Small intestine (tissue), 7 donors: ENCODE measurements at regions not wholly inside any gene's neighbourhood (a gene's known extent, or its start where the extent isn't known, plus 50 kb on each side); places are given as distances from the start of the nearest gene placed in this dataset.
A peak's percentile ranks its signal among the peaks of the same experiment; 100 is the strongest.

Experiments used
- DNase-seq, 2 donors: peaks; one replicate each; pipeline versions ENCODE4 v3.0.0 to v3.0.0-alpha.2; 2013
- FAIRE-seq: peaks from 2 replicates; lab custom pipeline; 2012; peaks lifted over from hg19 to GRCh38; lab: Jason Lieb, UNC
- H3K27ac ChIP-seq, 3 donors: one replicate each; pipeline ENCODE4 v1.5.1; 2013; ENCODE audit warnings: low read length in 2 of 3, mild to moderate bottlenecking in 2 of 3, control low read depth in 1 of 3, inconsistent platforms in 1 of 3, low read depth in 1 of 3, moderate library complexity in 1 of 3
- H3K27me3 ChIP-seq, 3 donors: one replicate each; pipeline ENCODE4 v1.6.1; 2013; ENCODE audit warnings: low read length in 3 of 3, inconsistent platforms in 1 of 3; ENCODE audit not compliant: control insufficient read depth in 3 of 3, insufficient read depth in 3 of 3
- H3K36me3 ChIP-seq, 3 donors: one replicate each; pipeline ENCODE4 v1.6.1; 2013; ENCODE audit warnings: low read length in 3 of 3, inconsistent platforms in 1 of 3, low read depth in 1 of 3, mild to moderate bottlenecking in 1 of 3, moderate library complexity in 1 of 3; ENCODE audit not compliant: control insufficient read depth in 3 of 3, insufficient read depth in 2 of 3
- H3K4me1 ChIP-seq, 3 donors: one replicate each; pipeline ENCODE4 v1.6.1; 2013; ENCODE audit warnings: low read length in 2 of 3, inconsistent platforms in 1 of 3, low read depth in 1 of 3, mild to moderate bottlenecking in 1 of 3, moderate library complexity in 1 of 3; ENCODE audit not compliant: control insufficient read depth in 3 of 3, insufficient read depth in 2 of 3
- H3K4me3 ChIP-seq, 3 donors: one replicate each; pipeline ENCODE4 v1.5.1; 2013; ENCODE audit warnings: low read length in 3 of 3, control low read depth in 1 of 3, inconsistent platforms in 1 of 3, low read depth in 1 of 3, mild to moderate bottlenecking in 1 of 3, moderate library complexity in 1 of 3
- H3K9me3 ChIP-seq, 2 donors: one replicate each; pipeline ENCODE4 v1.6.1; 2013; ENCODE audit warnings: low read depth in 1 of 2, low read length in 1 of 2; ENCODE audit not compliant: control insufficient read depth in 2 of 2, insufficient read depth in 1 of 2
- WGBS, 3 donors: extraction: QIAGEN DNeasy Blood & Tissue Kit; methylation state at CpG; one replicate each; pipeline ENCODE4 v1.1.7; 2013; 5-methylcytosine and 5-hydroxymethylcytosine counted together
- donor health status: healthy with polysubstance abuse.
- donor health status: control.
- donor health status: control.
- donor health status: Bipolar disorder and iron deficiency.
- donor health status: healthy.

- Histone ChIP-seq H3K4me1 (peaks cover 0 to 3% (median 0%) of the 10 kb centered on the region in 3 donors), H3K36me3 (no peaks in the 10 kb centered on the region), H3K4me3 (no peak overlapping the region), H3K27me3 (no peaks in the 10 kb centered on the region), H3K9me3 (no peaks in the 10 kb centered on the region), H3K27ac (no peak overlapping the region)
- DNase-seq (peak in 1 of 2 donors; percentile 14), FAIRE-seq (no peak)
- 75 to 84% (median 79%) methylated on average over 3 of the region's 3 CpGs for WGBS, 3 donors
These were observed 2109.8 kb upstream of the CELF4 start for GRCh38 chr18:39675368-39675767.

- Histone ChIP-seq H3K9me3 (no peaks in the 10 kb centered on the region), H3K27me3 (no peaks in the 10 kb centered on the region), H3K27ac (no peak overlapping the region), H3K36me3 (no peaks in the 10 kb centered on the region), H3K4me3 (no peak overlapping the region), H3K4me1 (peaks cover 0 to 3% (median 0%) of the 10 kb centered on the region in 3 donors)
- no peak for DNase-seq
- FAIRE-seq: no peak
- 85 to 89% (median 87%) methylated on average over 3 of the region's 3 CpGs for WGBS, 3 donors
These were observed 2106.6 kb upstream of the CELF4 start for GRCh38 chr18:39672171-39672570.

GRCh38 chr18:39667905-39668304 is 2102.3 kb upstream of the CELF4 start:
- Histone ChIP-seq H3K4me1 (no peaks in the 10 kb centered on the region), H3K36me3 (no peaks in the 10 kb centered on the region), H3K9me3 (no peaks in the 10 kb centered on the region), H3K27ac (no peak overlapping the region), H3K4me3 (no peak overlapping the region), H3K27me3 (no peaks in the 10 kb centered on the region)
- DNase-seq: no peak
- FAIRE-seq: no peak

GRCh38 chr18:39666541-39666940 is 2100.9 kb upstream of the CELF4 start:
- no peaks in the 10 kb centered on the region for H3K27me3 ChIP-seq
- no peak for FAIRE-seq
- no peak overlapping the region for H3K27ac ChIP-seq
- H3K4me3 ChIP-seq: no peak overlapping the region
- WGBS, 3 donors: 69 to 76% (median 70%) methylated on average over 2 of the region's 2 CpGs
- no peaks in the 10 kb centered on the region for H3K36me3 ChIP-seq
- DNase-seq: no peak
- H3K9me3 ChIP-seq: no peaks in the 10 kb centered on the region
- no peaks in the 10 kb centered on the region for H3K4me1 ChIP-seq

DNA sequence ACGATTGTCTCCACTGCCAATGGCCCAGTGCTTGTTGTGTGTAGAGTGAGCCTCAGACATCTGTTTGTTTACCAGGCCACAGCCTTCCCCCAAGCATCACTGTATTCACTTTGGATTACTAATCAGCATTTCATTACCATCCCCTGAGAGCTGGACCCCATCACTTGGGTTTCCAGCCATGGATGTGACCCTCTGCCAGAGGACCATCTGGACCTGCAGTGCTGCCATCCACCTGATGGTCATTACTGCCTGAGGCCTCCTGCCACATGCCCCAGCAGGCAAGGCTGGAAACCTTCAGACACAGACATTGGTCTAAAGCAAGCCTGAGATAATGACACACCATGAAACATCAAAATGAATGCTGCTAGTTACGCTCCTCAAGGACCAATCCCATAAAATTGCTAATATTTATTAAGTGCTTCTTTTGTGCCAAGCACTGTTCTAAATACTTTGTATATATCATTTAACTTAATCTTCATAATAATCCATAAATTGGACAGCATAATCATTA is 2096.3 kb upstream of the CELF4 start:
- H3K9me3 ChIP-seq: no peaks in the 10 kb centered on the region
- H3K4me1 ChIP-seq: no peaks in the 10 kb centered on the region
- no peak overlapping the region for H3K4me3 ChIP-seq
- H3K27me3 ChIP-seq: no peaks in the 10 kb centered on the region
- H3K27ac ChIP-seq: no peak overlapping the region
- DNase-seq: no peak
- WGBS, 3 donors: 93 to 97% (median 95%) methylated on average over 2 of the region's 2 CpGs
- no peaks in the 10 kb centered on the region for H3K36me3 ChIP-seq
- FAIRE-seq: no peak

DNA sequence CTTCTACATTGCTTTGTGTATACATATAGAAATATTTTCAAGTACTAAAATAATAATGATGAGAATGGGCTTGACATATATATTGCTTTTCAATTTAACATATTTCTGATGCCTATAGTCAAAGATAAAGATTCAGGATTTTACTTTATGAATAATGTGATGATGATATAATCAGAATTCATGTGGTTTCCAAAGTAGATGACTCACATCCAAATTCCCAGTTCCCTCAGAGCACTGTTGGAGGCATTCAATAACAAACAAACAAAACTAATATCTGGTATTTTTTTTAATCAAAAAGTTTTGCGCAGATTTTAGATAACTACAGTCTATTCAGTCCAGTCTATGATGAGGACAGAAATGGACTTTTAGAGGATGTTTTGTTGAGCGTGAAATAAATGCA is 2094.5 kb upstream of the CELF4 start:
- H3K9me3 ChIP-seq: no peaks in the 10 kb centered on the region
- no peak for FAIRE-seq
- 95 to 97% (median 96%) methylated on average over 2 of the region's 2 CpGs for WGBS, 3 donors
- H3K36me3 ChIP-seq: no peaks in the 10 kb centered on the region
- no peak for DNase-seq
- H3K27me3 ChIP-seq: no peaks in the 10 kb centered on the region
- no peak overlapping the region for H3K27ac ChIP-seq
- no peaks in the 10 kb centered on the region for H3K4me1 ChIP-seq
- H3K4me3 ChIP-seq: no peak overlapping the region

- Histone ChIP-seq H3K9me3 (no peaks in the 10 kb centered on the region), H3K27me3 (no peaks in the 10 kb centered on the region), H3K27ac (no peak overlapping the region), H3K36me3 (no peaks in the 10 kb centered on the region), H3K4me3 (no peak overlapping the region), H3K4me1 (no peaks in the 10 kb centered on the region)
- 88 to 93% (median 93%) methylated on average over 4 of the region's 4 CpGs for WGBS, 3 donors
- FAIRE-seq (no peak), DNase-seq (no peak)
These were observed 2089.7 kb upstream of the CELF4 start for GRCh38 chr18:39655341-39655740.

GRCh38 chr18:39653221-39653620 is 2087.6 kb upstream of the CELF4 start:
- Histone ChIP-seq H3K9me3 (no peaks in the 10 kb centered on the region), H3K36me3 (no peaks in the 10 kb centered on the region), H3K4me3 (no peak overlapping the region), H3K4me1 (no peaks in the 10 kb centered on the region), H3K27me3 (no peaks in the 10 kb centered on the region), H3K27ac (no peak overlapping the region)
- DNase-seq (no peak), FAIRE-seq (no peak)
- WGBS, 3 donors: 85 to 89% (median 86%) methylated on average over 2 of the region's 2 CpGs

DNA sequence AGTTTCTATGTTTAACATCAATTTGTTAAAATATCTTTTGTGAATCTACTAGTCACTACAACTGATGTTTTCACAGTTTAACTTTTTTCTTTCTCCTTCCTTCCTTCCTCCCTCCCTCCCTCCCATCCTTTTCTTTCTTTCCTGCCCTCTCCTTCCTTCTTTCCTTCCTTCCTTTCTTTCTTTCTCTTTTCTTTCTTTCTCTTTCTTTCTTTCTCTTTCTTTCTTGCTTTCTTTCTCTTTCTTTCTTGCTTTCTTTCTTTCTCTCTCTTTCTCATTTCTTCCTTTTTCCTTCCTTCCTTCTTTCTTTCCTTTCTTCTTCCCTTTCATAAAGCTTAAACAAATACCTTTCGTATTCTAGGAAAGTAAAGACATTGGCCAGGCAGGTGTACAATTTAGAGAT is 2083.0 kb upstream of the CELF4 start:
- FAIRE-seq (no peak), DNase-seq (no peak)
- Histone ChIP-seq H3K4me3 (no peak overlapping the region), H3K4me1 (no peaks in the 10 kb centered on the region), H3K9me3 (no peaks in the 10 kb centered on the region), H3K36me3 (no peaks in the 10 kb centered on the region), H3K27ac (no peak overlapping the region), H3K27me3 (no peaks in the 10 kb centered on the region)
- 90 to 95% (median 92%) methylated on average over 1 of the region's 1 CpG for WGBS, 3 donors
